Keratinocyte (primary cell): ENCODE measurements at regions not wholly inside any gene's neighbourhood (a gene's known extent, or its start where the extent isn't known, plus 50 kb on each side); places are given as distances from the start of the nearest gene placed in this dataset.

Experiments used
- DNase-seq: peaks from one replicate; pipeline ENCODE4 v3.0.0-alpha.2; 2011; ENCODE audit warnings: low read depth, missing footprints, low spot score
- FAIRE-seq: peaks from 2 replicates; lab custom pipeline; 2011; peaks lifted over from hg19 to GRCh38; lab: Jason Lieb, UNC
- H2AFZ ChIP-seq: 2 replicates; pipeline ENCODE4 v1.6.0; 2012; ENCODE audit warnings: low read length, control low read depth, inconsistent platforms; ENCODE audit not compliant: control insufficient read depth
- H3K27ac ChIP-seq: 2 replicates; pipeline ENCODE4 v1.5.1; 2011; ENCODE audit warnings: low read length; ENCODE audit not compliant: control insufficient read depth, insufficient read depth
- H3K27me3 ChIP-seq: 3 replicates; pipeline ENCODE4 v1.6.0; 2011; ENCODE audit warnings: low read length; ENCODE audit not compliant: control insufficient read depth, insufficient read depth; ENCODE audit errors: extremely low read depth
- H3K36me3 ChIP-seq, 2 experiments: 2 replicates in 1 of 2; 3 replicates in 1 of 2; pipeline ENCODE4 v1.5.1; 2011; ENCODE audit warnings: low read length in 2 of 2, mild to moderate bottlenecking in 1 of 2; ENCODE audit not compliant: control insufficient read depth in 2 of 2, insufficient read depth in 2 of 2; ENCODE audit errors: extremely low read depth in 1 of 2
- H3K4me1 ChIP-seq: 3 replicates; pipeline ENCODE4 v1.5.1; 2011; ENCODE audit warnings: low read length; ENCODE audit not compliant: control insufficient read depth, insufficient read depth; ENCODE audit errors: extremely low read depth
- H3K4me2 ChIP-seq: 3 replicates; pipeline ENCODE4 v1.6.0; 2011; ENCODE audit warnings: low read depth, low read length; ENCODE audit not compliant: control insufficient read depth, insufficient read depth; ENCODE audit errors: extremely low read depth
- H3K4me3 ChIP-seq, 3 experiments: fragments of 200-600 bp in 1 of 3; sonication (generic) in 1 of 3; 2 replicates in 2 of 3; 3 replicates in 1 of 3; pipeline ENCODE4 v1.5.1; 2011 to 2016; ENCODE audit warnings: low read length in 3 of 3, mild to moderate bottlenecking in 3 of 3, control low read depth in 2 of 3, inconsistent platforms in 1 of 3, low read depth in 1 of 3, mixed read lengths in 1 of 3, mixed run types in 1 of 3, moderate library complexity in 1 of 3; ENCODE audit not compliant: control insufficient read depth in 2 of 3, insufficient read depth in 2 of 3; ENCODE audit errors: extremely low read depth in 1 of 3
- H3K79me2 ChIP-seq: 2 replicates; pipeline ENCODE4 v1.6.0; 2012; ENCODE audit warnings: low read length; ENCODE audit not compliant: control insufficient read depth, insufficient read depth
- H3K9ac ChIP-seq: 3 replicates; pipeline ENCODE4 v1.6.0; 2011; ENCODE audit warnings: low read length; ENCODE audit not compliant: control insufficient read depth, insufficient read depth; ENCODE audit errors: extremely low read depth
- H3K9me1 ChIP-seq: 3 replicates; pipeline ENCODE4 v1.6.0; 2011; ENCODE audit warnings: low read length; ENCODE audit not compliant: control insufficient read depth, insufficient read depth; ENCODE audit errors: extremely low read depth
- H3K9me3 ChIP-seq: 2 replicates; pipeline ENCODE4 v1.5.1; 2012; ENCODE audit warnings: low read depth, low read length; ENCODE audit not compliant: control insufficient read depth
- H4K20me1 ChIP-seq: 3 replicates; pipeline ENCODE4 v1.6.0; 2011; ENCODE audit warnings: low read length; ENCODE audit not compliant: control insufficient read depth, insufficient read depth; ENCODE audit errors: extremely low read depth
- CTCF ChIP-seq, 3 experiments: IDR thresholded peaks in 1 of 3; conservative IDR thresholded peaks in 1 of 3; optimal IDR thresholded peaks in 1 of 3; 2 replicates in 2 of 3; 3 replicates in 1 of 3; pipeline versions ENCODE3 to v1.5.1; 2011; ENCODE audit warnings: low read length in 3 of 3, mild to moderate bottlenecking in 3 of 3, moderate library complexity in 2 of 3, control low read depth in 1 of 3, inconsistent platforms in 1 of 3; ENCODE audit not compliant: insufficient read depth in 2 of 3; ENCODE audit errors: extremely low read depth in 1 of 3
- EZH2 ChIP-seq: IDR thresholded peaks from one replicate; pipeline ENCODE4 v1.6.1; 2012; ENCODE audit warnings: inconsistent platforms, mild to moderate bottlenecking, low read length, moderate library complexity
- dilution Hi-C: fragments of 300-500 bp; cut with MboI; formaldehyde crosslinking; loops from one replicate; pipeline ENCODE4 v1.7.0; 2020; ENCODE audit warnings: low sequenced_read_pairs; ENCODE audit not compliant: extremely low pct_ligation_motif_present

GRCh38 chr9:86517475-86517874, 163.3 kb upstream of the TUT7 start:
- Histone ChIP-seq H3K27me3 (no peaks in the 10 kb centered on the region), H3K9me3 (no peaks in the 10 kb centered on the region), H3K9ac (no peak overlapping the region), H3K36me3 (no peaks in the 10 kb centered on the region), H3K4me3 (no peak overlapping the region), H3K4me1 (no peaks in the 10 kb centered on the region), H3K79me2 (no peaks in the 10 kb centered on the region), H4K20me1 (no peaks in the 10 kb centered on the region), H3K27ac (no peak overlapping the region), H2AFZ (no peak overlapping the region), H3K4me2 (no peak overlapping the region), H3K9me1 (no peaks in the 10 kb centered on the region)
- DNase-seq (no peak), FAIRE-seq (no peak)
- dilution Hi-C loops = no loop called here
- TF ChIP-seq CTCF (optimal IDR thresholded peaks at IDR 0.05 in 1 of 3, IDR thresholded peaks at IDR 0.05 in 1 of 3, conservative IDR thresholded peaks at IDR 0.05 in 1 of 3; ENCODE audit: extremely low read depth in 1 of 3, insufficient read depth in 2 of 3, low read length in 3 of 3) = no peak
- TF ChIP-seq EZH2 = no peak

- no peaks in the 10 kb centered on the region for H3K27me3 ChIP-seq
- TF ChIP-seq EZH2 = no peak
- no peak for TF ChIP-seq CTCF (optimal IDR thresholded peaks at IDR 0.05 in 1 of 3, IDR thresholded peaks at IDR 0.05 in 1 of 3, conservative IDR thresholded peaks at IDR 0.05 in 1 of 3; ENCODE audit: extremely low read depth in 1 of 3, insufficient read depth in 2 of 3, low read length in 3 of 3)
- no peaks in the 10 kb centered on the region for H3K36me3 ChIP-seq
- dilution Hi-C loops = no loop called here
- no peaks in the 10 kb centered on the region for H3K4me1 ChIP-seq
- no peaks in the 10 kb centered on the region for H3K9me3 ChIP-seq
- H3K27ac ChIP-seq = no peak overlapping the region
- no peak overlapping the region for H2AFZ ChIP-seq
- H3K4me2 ChIP-seq = no peak overlapping the region
- DNase-seq (no peak), FAIRE-seq (no peak)
- H3K9ac ChIP-seq = no peak overlapping the region
- H3K79me2 ChIP-seq = no peaks in the 10 kb centered on the region
- H3K4me3 ChIP-seq = no peak overlapping the region
- H3K9me1 ChIP-seq = no peaks in the 10 kb centered on the region
- H4K20me1 ChIP-seq = no peaks in the 10 kb centered on the region
Observed at GRCh38 chr9:86516564-86516963, 162.4 kb upstream of the TUT7 start.
